Lung (tissue), 11 donors: ENCODE measurements at regions not wholly inside any gene's neighbourhood (a gene's known extent, or its start where the extent isn't known, plus 50 kb on each side); places are given as distances from the start of the nearest gene placed in this dataset.

Experiments used
- ATAC-seq: fragments of 200-7000 bp; cut with Tn5 transposase; one replicate; pipeline ENCODE4 v1.9.1; 2020; ENCODE audit warnings: moderate number of reproducible peaks; ENCODE audit not compliant: insufficient read depth, low FRiP score
- DNase-seq, 3 donors: peaks; one replicate each; pipeline ENCODE4 v3.0.0-alpha.2; 2013 to 2017
- H3K27ac ChIP-seq, 2 donors: one replicate each; pipeline ENCODE4 v1.5.1; 2013; ENCODE audit warnings: mild to moderate bottlenecking in 2 of 2, moderate library complexity in 2 of 2, control low read depth in 1 of 2, inconsistent platforms in 1 of 2, low read depth in 1 of 2, low read length in 1 of 2
- H3K27me3 ChIP-seq, 3 donors: one replicate each; pipeline ENCODE4 v1.5.1; 2013; ENCODE audit warnings: low read length in 2 of 3; ENCODE audit not compliant: control insufficient read depth in 3 of 3, insufficient read depth in 3 of 3
- H3K36me3 ChIP-seq, 4 donors: one replicate each; pipeline ENCODE4 v1.5.1; 2013; ENCODE audit warnings: low read length in 4 of 4, mild to moderate bottlenecking in 1 of 4, moderate library complexity in 1 of 4; ENCODE audit not compliant: control insufficient read depth in 4 of 4, insufficient read depth in 4 of 4
- H3K4me1 ChIP-seq, 5 donors: one replicate each; pipeline ENCODE4 v1.5.1; 2013; ENCODE audit warnings: low read length in 5 of 5, mild to moderate bottlenecking in 2 of 5, moderate library complexity in 1 of 5; ENCODE audit not compliant: control insufficient read depth in 5 of 5, insufficient read depth in 5 of 5
- H3K4me3 ChIP-seq: one replicate; pipeline ENCODE4 v1.5.1; 2013; ENCODE audit warnings: mild to moderate bottlenecking, control low read depth, moderate library complexity
- H3K9ac ChIP-seq, 2 donors: one replicate each; pipeline ENCODE4 v1.5.1; 2013; ENCODE audit warnings: low read length in 2 of 2, control low read depth in 1 of 2; ENCODE audit not compliant: insufficient read depth in 1 of 2
- H3K9me3 ChIP-seq, 4 donors: one replicate each; pipeline ENCODE4 v1.5.1; 2013; ENCODE audit warnings: low read length in 3 of 4, mild to moderate bottlenecking in 1 of 4, moderate library complexity in 1 of 4; ENCODE audit not compliant: control insufficient read depth in 4 of 4, insufficient read depth in 3 of 4
- CTCF ChIP-seq: IDR thresholded peaks from 2 replicates; pipeline ENCODE4 v1.5.1; 2012; ENCODE audit warnings: mild to moderate bottlenecking; ENCODE audit errors: control extremely low read depth, extremely low read depth
- WGBS, 2 donors: extraction: QIAGEN DNeasy Blood & Tissue Kit; methylation state at CpG; one replicate each; pipeline ENCODE4 v1.1.7; 2013; 5-methylcytosine and 5-hydroxymethylcytosine counted together
- donor health status: control.
- donor health status: control.
- donor health status: Bipolar disorder and iron deficiency.
- donor health status: healthy.
- donor health status: DM: yes; HTN: yes; CAD: no.

GRCh38 chr5:57318251-57318650, 144.4 kb downstream of the GPBP1 start:
- Histone ChIP-seq H3K9ac (no peak overlapping the region), H3K9me3 (no peaks in the 10 kb centered on the region), H3K4me3 (no peak overlapping the region), H3K27ac (no peak overlapping the region), H3K4me1 (peaks cover 0 to 28% (median 11%) of the 10 kb centered on the region in 5 donors), H3K36me3 (no peaks in the 10 kb centered on the region), H3K27me3 (no peaks in the 10 kb centered on the region)
- TF ChIP-seq CTCF: no peak
- 97 to 99% methylated on average over 5 of the region's 5 CpGs for WGBS, 2 donors
- DNase-seq (no peak), ATAC-seq (no peak)

GRCh38 chr5:57317341-57317740, 143.5 kb downstream of the GPBP1 start:
- H3K9me3 ChIP-seq: no peaks in the 10 kb centered on the region
- no peak overlapping the region for H3K4me3 ChIP-seq
- H3K27ac ChIP-seq: peak overlapping the region in 1 of 2 donors; percentile 78
- no peaks in the 10 kb centered on the region for H3K27me3 ChIP-seq
- no peak for DNase-seq
- 57 to 73% methylated on average over 5 of the region's 5 CpGs for WGBS, 2 donors
- peaks cover 0 to 30% (median 11%) of the 10 kb centered on the region in 5 donors for H3K4me1 ChIP-seq
- H3K36me3 ChIP-seq: no peaks in the 10 kb centered on the region
- TF ChIP-seq CTCF: no peak
- no peak for ATAC-seq
- H3K9ac ChIP-seq: no peak overlapping the region

- Histone ChIP-seq H3K9ac (no peak overlapping the region), H3K36me3 (no peaks in the 10 kb centered on the region), H3K4me1 (peaks cover 0 to 34% (median 11%) of the 10 kb centered on the region in 5 donors), H3K9me3 (no peaks in the 10 kb centered on the region), H3K27ac (peak overlapping the region in 1 of 2 donors; percentile 78), H3K4me3 (no peak overlapping the region), H3K27me3 (no peaks in the 10 kb centered on the region)
- 45 to 66% methylated on average over 3 of the region's 3 CpGs for WGBS, 2 donors
- ATAC-seq (peak; percentile 58), DNase-seq (peak; percentile 57 to 89 (median 86))
- no peak for TF ChIP-seq CTCF
Measured at GRCh38 chr5:57316798-57317327, 143.0 kb downstream of the GPBP1 start.

GRCh38 chr5:57315941-57316340, 142.1 kb downstream of the GPBP1 start:
- Histone ChIP-seq H3K9ac (no peak overlapping the region), H3K4me1 (peaks cover 0 to 36% (median 11%) of the 10 kb centered on the region in 5 donors), H3K27ac (no peak overlapping the region), H3K4me3 (no peak overlapping the region), H3K9me3 (no peaks in the 10 kb centered on the region), H3K36me3 (no peaks in the 10 kb centered on the region), H3K27me3 (no peaks in the 10 kb centered on the region)
- WGBS, 2 donors: 95 to 96% methylated on average over 3 of the region's 3 CpGs
- ATAC-seq (no peak), DNase-seq (no peak)
- no peak for TF ChIP-seq CTCF
